Fibroblast of pulmonary artery (primary cell): ENCODE measurements at regions not wholly inside any gene's neighbourhood (a gene's known extent, or its start where the extent isn't known, plus 50 kb on each side); places are given as distances from the start of the nearest gene placed in this dataset.
"Not testable (repeated sequence)": the region's sequence is repeated elsewhere in the genome, so short reads cannot be mapped to it uniquely, and the experiment has no call there.

Experiments
- DNase-seq: peaks from one replicate; pipeline ENCODE4 v3.0.0-alpha.2; 2010; ENCODE audit warnings: low read depth
- H3K4me3 ChIP-seq: replicated peaks from 2 replicates; pipeline ENCODE4 v1.5.1; 2011; ENCODE audit warnings: low read depth, mild to moderate bottlenecking, control low read depth, low read length, moderate library complexity
- TF ChIP-seq, protein P1 (sequence below): IDR thresholded peaks from 2 replicates; pipeline ENCODE4 v1.5.1; 2011; ENCODE audit warnings: mild to moderate bottlenecking, control low read depth, low read length, inconsistent platforms; ENCODE audit errors: missing control alignments

DNA sequence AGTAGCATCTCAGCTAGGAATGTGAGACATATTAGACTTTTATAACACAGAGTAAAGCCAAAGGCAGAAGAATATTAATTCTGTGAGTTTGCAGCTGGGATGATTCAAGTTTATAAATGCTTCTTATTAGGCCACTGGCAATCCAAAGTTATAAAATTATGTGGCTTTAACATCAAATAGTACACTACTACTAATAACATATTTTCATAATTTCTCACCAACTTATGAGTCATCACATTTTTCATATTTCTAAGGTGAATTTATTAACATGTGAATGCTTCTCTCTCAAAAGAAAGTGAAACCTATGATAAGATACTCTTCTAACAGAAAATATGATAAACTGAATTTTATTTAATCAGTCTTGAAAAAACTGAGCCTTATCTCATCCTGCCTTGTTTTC lies 1348.2 kb upstream of the ALCAM start:
- H3K4me3 ChIP-seq, result no peak overlapping the region
- no peak for DNase-seq
- TF ChIP-seq, protein P1, sequence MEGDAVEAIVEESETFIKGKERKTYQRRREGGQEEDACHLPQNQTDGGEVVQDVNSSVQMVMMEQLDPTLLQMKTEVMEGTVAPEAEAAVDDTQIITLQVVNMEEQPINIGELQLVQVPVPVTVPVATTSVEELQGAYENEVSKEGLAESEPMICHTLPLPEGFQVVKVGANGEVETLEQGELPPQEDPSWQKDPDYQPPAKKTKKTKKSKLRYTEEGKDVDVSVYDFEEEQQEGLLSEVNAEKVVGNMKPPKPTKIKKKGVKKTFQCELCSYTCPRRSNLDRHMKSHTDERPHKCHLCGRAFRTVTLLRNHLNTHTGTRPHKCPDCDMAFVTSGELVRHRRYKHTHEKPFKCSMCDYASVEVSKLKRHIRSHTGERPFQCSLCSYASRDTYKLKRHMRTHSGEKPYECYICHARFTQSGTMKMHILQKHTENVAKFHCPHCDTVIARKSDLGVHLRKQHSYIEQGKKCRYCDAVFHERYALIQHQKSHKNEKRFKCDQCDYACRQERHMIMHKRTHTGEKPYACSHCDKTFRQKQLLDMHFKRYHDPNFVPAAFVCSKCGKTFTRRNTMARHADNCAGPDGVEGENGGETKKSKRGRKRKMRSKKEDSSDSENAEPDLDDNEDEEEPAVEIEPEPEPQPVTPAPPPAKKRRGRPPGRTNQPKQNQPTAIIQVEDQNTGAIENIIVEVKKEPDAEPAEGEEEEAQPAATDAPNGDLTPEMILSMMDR, result no peak

DNA sequence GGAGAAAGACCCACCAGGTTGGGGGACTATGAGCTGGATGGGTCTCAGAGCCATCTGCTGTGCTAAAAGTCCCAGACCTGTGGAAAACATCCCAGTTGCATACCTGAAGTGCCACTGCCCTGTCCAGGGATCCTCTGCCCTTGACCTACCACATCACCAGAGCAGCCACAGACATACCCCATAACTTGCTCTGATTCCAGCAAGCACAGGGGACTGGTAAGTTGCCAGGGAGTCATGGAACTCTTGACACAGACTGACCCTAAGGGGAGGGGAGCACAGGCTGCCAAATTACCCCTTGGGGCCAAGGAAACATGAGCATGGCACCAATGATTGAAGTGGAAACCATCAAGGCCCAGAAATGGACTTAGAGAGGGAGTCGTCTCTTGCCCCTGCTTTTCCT lies 1335.1 kb upstream of the ALCAM start:
- H3K4me3 ChIP-seq, result no peak overlapping the region
- no peak for DNase-seq
- TF ChIP-seq, protein P1, result no peak

- peak; percentile 2 for DNase-seq
- TF ChIP-seq, protein P1, result no peak
These were observed 1334.4 kb upstream of the ALCAM start for GRCh38 chr3:104032283-104032682.

GRCh38 chr3:104040896-104041295 lies 1325.8 kb upstream of the ALCAM start:
- no peak for DNase-seq
- H3K4me3 ChIP-seq, result no peak overlapping the region
- TF ChIP-seq, protein P1, result no peak

More at GRCh38 chr3:104032283-104032682, 1334.4 kb upstream of the ALCAM start:
- no peak overlapping the region for H3K4me3 ChIP-seq

GRCh38 chr3:104043001-104043543 lies 1323.6 kb upstream of the ALCAM start:
- not testable (repeated sequence) for DNase-seq, H3K4me3 ChIP-seq

GRCh38 chr3:104044002-104044401 lies 1322.7 kb upstream of the ALCAM start:
- DNase-seq, result no peak
- TF ChIP-seq, protein P1, result no peak
- no peak overlapping the region for H3K4me3 ChIP-seq

DNA sequence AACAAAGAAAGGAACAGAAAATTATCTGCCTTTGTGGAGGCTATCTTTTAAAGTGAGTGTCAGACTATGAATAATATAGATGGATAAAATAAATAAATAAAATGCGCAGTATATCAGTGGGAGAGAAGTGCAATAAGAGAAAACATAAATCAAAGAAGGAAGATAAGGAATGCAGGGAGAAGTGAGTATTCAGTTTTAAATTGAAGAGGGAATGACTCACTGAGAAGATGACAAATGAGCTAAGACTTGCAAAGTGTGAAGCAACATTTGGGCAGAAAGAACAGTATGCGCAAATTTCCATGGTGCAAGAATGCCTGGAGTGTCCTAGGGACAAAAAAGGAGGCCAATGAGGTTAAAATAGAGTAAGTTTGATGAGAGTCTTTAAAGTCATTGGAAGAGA lies 1300.1 kb upstream of the ALCAM start:
- DNase-seq, result peak; percentile 56
- TF ChIP-seq, protein P1, result no peak
- no peak overlapping the region for H3K4me3 ChIP-seq
